ENCODE measurements at regions not wholly inside any gene's neighbourhood (a gene's known extent, or its start where the extent isn't known, plus 50 kb on each side); places are given as distances from the start of the nearest gene placed in this dataset.

DNA sequence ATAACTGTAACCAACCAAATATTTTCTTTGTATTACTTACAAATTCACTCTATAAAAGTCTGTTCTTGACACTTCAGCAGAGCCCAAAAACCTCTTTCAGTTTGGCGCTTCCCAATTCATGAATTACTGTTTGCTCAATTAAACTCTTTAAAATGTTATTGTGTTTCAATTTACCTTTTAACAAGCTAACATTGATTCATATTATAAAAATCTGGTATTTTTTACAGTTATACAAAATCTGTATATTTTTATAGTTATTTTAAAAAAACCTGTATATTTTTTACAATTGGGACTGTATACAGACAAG lies 75.3 kb upstream of the E2F3 start:
- peaks cover 14% of the 10 kb centered on the region for H3K27me3 ChIP-seq (replicated peaks; ENCODE audit: insufficient read depth, low read depth, low read length, poor library complexity)
- no peak for DNase-seq (ENCODE audit: low spot score)
- BruUV-seq (replicated peaks): no TSS peak
- H3K27ac ChIP-seq (ENCODE audit: low read depth, low read length, poor library complexity, severe bottlenecking): no peak overlapping the region
- intact Hi-C loops (cut with micrococcal nuclease; ENCODE audit: unreplicated experiment): no loop called here
- POLR2A ChIA-PET (ENCODE audit: low non-redundant PET): no interaction called here
- no peak overlapping the region for H3K4me3 ChIP-seq (ENCODE audit: low read depth, low read length, poor library complexity, severe bottlenecking)
- CTCF ChIA-PET: no interaction called here
- no peaks in the 10 kb centered on the region for H3K4me1 ChIP-seq (ENCODE audit: insufficient read depth, low read length, poor library complexity, severe bottlenecking)
- no peak for TF ChIP-seq EZH2 (IDR thresholded peaks at IDR 0.05; ENCODE audit: borderline replicate concordance, low read depth, low read length, poor library complexity, severe bottlenecking)
- TF ChIP-seq, protein P1, sequence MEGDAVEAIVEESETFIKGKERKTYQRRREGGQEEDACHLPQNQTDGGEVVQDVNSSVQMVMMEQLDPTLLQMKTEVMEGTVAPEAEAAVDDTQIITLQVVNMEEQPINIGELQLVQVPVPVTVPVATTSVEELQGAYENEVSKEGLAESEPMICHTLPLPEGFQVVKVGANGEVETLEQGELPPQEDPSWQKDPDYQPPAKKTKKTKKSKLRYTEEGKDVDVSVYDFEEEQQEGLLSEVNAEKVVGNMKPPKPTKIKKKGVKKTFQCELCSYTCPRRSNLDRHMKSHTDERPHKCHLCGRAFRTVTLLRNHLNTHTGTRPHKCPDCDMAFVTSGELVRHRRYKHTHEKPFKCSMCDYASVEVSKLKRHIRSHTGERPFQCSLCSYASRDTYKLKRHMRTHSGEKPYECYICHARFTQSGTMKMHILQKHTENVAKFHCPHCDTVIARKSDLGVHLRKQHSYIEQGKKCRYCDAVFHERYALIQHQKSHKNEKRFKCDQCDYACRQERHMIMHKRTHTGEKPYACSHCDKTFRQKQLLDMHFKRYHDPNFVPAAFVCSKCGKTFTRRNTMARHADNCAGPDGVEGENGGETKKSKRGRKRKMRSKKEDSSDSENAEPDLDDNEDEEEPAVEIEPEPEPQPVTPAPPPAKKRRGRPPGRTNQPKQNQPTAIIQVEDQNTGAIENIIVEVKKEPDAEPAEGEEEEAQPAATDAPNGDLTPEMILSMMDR (conservative IDR thresholded peaks at IDR 0.05; ENCODE audit: low read depth, low read length): no peak
- no peaks in the 10 kb centered on the region for H3K36me3 ChIP-seq (ENCODE audit: insufficient read depth, low read length, poor library complexity, severe bottlenecking)
- no peaks in the 10 kb centered on the region for H3K9me3 ChIP-seq (ENCODE audit: low read depth, low read length, poor library complexity, severe bottlenecking)

DNA sequence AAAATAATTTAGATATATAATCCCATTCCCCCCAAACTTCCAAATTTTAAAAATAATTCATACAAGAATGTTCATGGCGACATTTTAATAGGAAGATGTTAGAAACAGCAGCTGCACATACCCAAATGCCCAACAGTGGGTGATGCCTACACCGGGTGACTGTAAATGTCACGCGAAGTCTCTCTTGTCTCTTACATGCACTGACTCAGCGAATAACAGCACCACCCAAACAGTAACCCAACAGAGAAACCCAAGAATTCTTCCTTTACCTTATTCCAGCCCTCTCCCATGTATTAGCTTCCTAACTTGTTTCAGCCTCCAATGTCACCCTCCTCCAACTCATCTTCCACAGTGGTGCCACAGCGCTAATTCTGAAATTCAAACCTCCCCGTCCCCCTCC lies 74.5 kb upstream of the E2F3 start:
- TF ChIP-seq EZH2 (IDR thresholded peaks at IDR 0.05; ENCODE audit: borderline replicate concordance, low read depth, low read length, poor library complexity, severe bottlenecking): no peak
- TF ChIP-seq, protein P1 (conservative IDR thresholded peaks at IDR 0.05; ENCODE audit: low read depth, low read length): no peak
- Histone ChIP-seq H3K9me3 (ENCODE audit: low read depth, low read length, poor library complexity, severe bottlenecking) (no peaks in the 10 kb centered on the region), H3K27me3 (replicated peaks; ENCODE audit: insufficient read depth, low read depth, low read length, poor library complexity) (peaks cover 14% of the 10 kb centered on the region), H3K36me3 (ENCODE audit: insufficient read depth, low read length, poor library complexity, severe bottlenecking) (no peaks in the 10 kb centered on the region), H3K4me1 (ENCODE audit: insufficient read depth, low read length, poor library complexity, severe bottlenecking) (no peaks in the 10 kb centered on the region), H3K4me3 (ENCODE audit: low read depth, low read length, poor library complexity, severe bottlenecking) (no peak overlapping the region), H3K27ac (ENCODE audit: low read depth, low read length, poor library complexity, severe bottlenecking) (no peak overlapping the region)
- intact Hi-C loops (cut with micrococcal nuclease; ENCODE audit: unreplicated experiment): no loop called here
- ChIA-PET POLR2A (ENCODE audit: low non-redundant PET) (no interaction called here), CTCF (no interaction called here)
- BruUV-seq (replicated peaks): no TSS peak
- no peak for DNase-seq (ENCODE audit: low spot score)

DNA sequence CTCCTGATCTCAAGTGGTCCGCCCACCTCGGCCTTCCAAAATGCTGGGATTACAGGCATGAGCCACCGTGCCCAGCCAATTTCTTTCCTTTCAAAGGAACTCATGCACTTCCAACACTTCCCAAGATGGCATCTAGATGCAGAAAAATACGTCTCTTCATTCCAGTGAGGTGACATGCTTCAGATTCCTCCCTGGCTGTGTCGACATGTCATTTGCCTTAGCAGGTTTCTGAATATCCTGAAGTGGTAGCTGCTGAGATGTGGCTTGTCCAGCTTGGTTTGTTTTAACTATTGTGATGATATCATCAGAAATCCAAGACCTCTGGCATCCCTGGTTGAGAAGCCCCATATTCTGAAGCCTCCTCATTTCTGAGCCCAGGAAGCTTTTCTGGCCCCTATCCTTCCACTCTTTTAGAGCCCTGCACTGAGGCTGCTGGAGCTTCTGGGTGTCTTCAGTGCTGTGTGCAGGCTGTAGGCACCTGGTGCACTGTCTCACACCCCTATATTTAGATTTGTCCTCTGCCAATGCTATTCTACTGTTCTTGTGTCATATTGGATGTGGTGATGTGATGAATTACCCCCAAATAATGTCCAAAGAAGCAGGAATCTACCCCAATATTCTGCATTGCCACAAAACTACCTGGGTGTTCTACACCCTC lies 73.3 kb upstream of the E2F3 start:
- ChIA-PET CTCF (no interaction called here), POLR2A (ENCODE audit: low non-redundant PET) (no interaction called here)
- no peak for TF ChIP-seq EZH2 (IDR thresholded peaks at IDR 0.05; ENCODE audit: borderline replicate concordance, low read depth, low read length, poor library complexity, severe bottlenecking)
- TF ChIP-seq, protein P1 (conservative IDR thresholded peaks at IDR 0.05; ENCODE audit: low read depth, low read length): no peak
- DNase-seq (ENCODE audit: low spot score): no peak
- H3K4me1 ChIP-seq (ENCODE audit: insufficient read depth, low read length, poor library complexity, severe bottlenecking): no peaks in the 10 kb centered on the region
- H3K4me3 ChIP-seq (ENCODE audit: low read depth, low read length, poor library complexity, severe bottlenecking): no peak overlapping the region
- no peaks in the 10 kb centered on the region for H3K36me3 ChIP-seq (ENCODE audit: insufficient read depth, low read length, poor library complexity, severe bottlenecking)
- no peak overlapping the region for H3K27ac ChIP-seq (ENCODE audit: low read depth, low read length, poor library complexity, severe bottlenecking)
- peaks cover 14% of the 10 kb centered on the region for H3K27me3 ChIP-seq (replicated peaks; ENCODE audit: insufficient read depth, low read depth, low read length, poor library complexity)
- BruUV-seq (replicated peaks): no TSS peak
- H3K9me3 ChIP-seq (ENCODE audit: low read depth, low read length, poor library complexity, severe bottlenecking): no peaks in the 10 kb centered on the region
- intact Hi-C loops (cut with micrococcal nuclease; ENCODE audit: unreplicated experiment): no loop called here
